ENCODE measurements at regions not wholly inside any gene's neighbourhood (a gene's known extent, or its start where the extent isn't known, plus 50 kb on each side); places are given as distances from the start of the nearest gene placed in this dataset.

GRCh38 chr20:48092596-48093280 is 307.5 kb upstream of the SULF2 start:
- TF ChIP-seq TSHZ2 (CRISPR knock-in tag; IDR thresholded peaks at IDR 0.05) (no peak), ZFP3 (CRISPR knock-in tag; IDR thresholded peaks at IDR 0.05) (no peak), TOX (CRISPR knock-in tag; IDR thresholded peaks at IDR 0.05; ENCODE audit: borderline replicate concordance) (no peak), TCF4 (CRISPR knock-in tag; IDR thresholded peaks at IDR 0.05; ENCODE audit: borderline replicate concordance) (no peak), OSR1 (CRISPR knock-in tag; IDR thresholded peaks at IDR 0.05) (no peak), POU6F1 (CRISPR knock-in tag; IDR thresholded peaks at IDR 0.05; ENCODE audit: borderline replicate concordance, low read depth) (no peak), CSRNP3 (CRISPR knock-in tag; IDR thresholded peaks at IDR 0.05) (no peak), ARNTL (CRISPR knock-in tag; IDR thresholded peaks at IDR 0.05; ENCODE audit: borderline replicate concordance, low read depth) (no peak), ZNF8 (CRISPR knock-in tag; IDR thresholded peaks at IDR 0.05) (no peak), ZNF70 (CRISPR knock-in tag; IDR thresholded peaks at IDR 0.05) (no peak), PPARA (CRISPR knock-in tag; IDR thresholded peaks at IDR 0.05; ENCODE audit: borderline replicate concordance) (no peak), ZC3H10 (CRISPR knock-in tag; IDR thresholded peaks at IDR 0.05) (no peak), ZNF565 (CRISPR knock-in tag; conservative IDR thresholded peaks at IDR 0.05; ENCODE audit: low read depth) (no peak)
- no peak for ATAC-seq

GRCh38 chr20:48090784-48091183 is 305.5 kb upstream of the SULF2 start:
- ATAC-seq, result no peak
- no peak for TF ChIP-seq PATZ1 (CRISPR knock-in tag; IDR thresholded peaks at IDR 0.05; ENCODE audit: borderline replicate concordance)
- TF ChIP-seq ZC3H10 (CRISPR knock-in tag; IDR thresholded peaks at IDR 0.05), result no peak
- no peak for TF ChIP-seq ESRRG (CRISPR knock-in tag; IDR thresholded peaks at IDR 0.05)
- TF ChIP-seq ZNF565 (CRISPR knock-in tag; conservative IDR thresholded peaks at IDR 0.05; ENCODE audit: low read depth), result no peak
- no peak for TF ChIP-seq ZNF70 (CRISPR knock-in tag; IDR thresholded peaks at IDR 0.05)
- no peak for TF ChIP-seq RARB (CRISPR knock-in tag; IDR thresholded peaks at IDR 0.05)
- no peak for TF ChIP-seq POU6F1 (CRISPR knock-in tag; IDR thresholded peaks at IDR 0.05; ENCODE audit: borderline replicate concordance, low read depth)
- no peak for TF ChIP-seq TSHZ2 (CRISPR knock-in tag; IDR thresholded peaks at IDR 0.05)
- no peak for TF ChIP-seq TOX (CRISPR knock-in tag; IDR thresholded peaks at IDR 0.05; ENCODE audit: borderline replicate concordance)
- no peak for TF ChIP-seq ARNTL (CRISPR knock-in tag; IDR thresholded peaks at IDR 0.05; ENCODE audit: borderline replicate concordance, low read depth)
- no peak for TF ChIP-seq CSRNP3 (CRISPR knock-in tag; IDR thresholded peaks at IDR 0.05)
- TF ChIP-seq GLIS3 (CRISPR knock-in tag; IDR thresholded peaks at IDR 0.05), result no peak
- TF ChIP-seq BACH2 (CRISPR knock-in tag; IDR thresholded peaks at IDR 0.05; ENCODE audit: borderline replicate concordance), result no peak
- TF ChIP-seq ZFP3 (CRISPR knock-in tag; IDR thresholded peaks at IDR 0.05), result no peak
- no peak for TF ChIP-seq TCF4 (CRISPR knock-in tag; IDR thresholded peaks at IDR 0.05; ENCODE audit: borderline replicate concordance)
- TF ChIP-seq PPARA (CRISPR knock-in tag; IDR thresholded peaks at IDR 0.05; ENCODE audit: borderline replicate concordance), result no peak
- TF ChIP-seq OSR1 (CRISPR knock-in tag; IDR thresholded peaks at IDR 0.05), result no peak
- no peak for TF ChIP-seq ISL1 (CRISPR knock-in tag; IDR thresholded peaks at IDR 0.05)
- no peak for TF ChIP-seq ZFP30 (CRISPR knock-in tag; IDR thresholded peaks at IDR 0.05)

Data from SK-N-SH treated with all-trans-retinoic acid at 6 μM for 48 hours (cell line).